ENCODE measurements at regions not wholly inside any gene's neighbourhood (a gene's known extent, or its start where the extent isn't known, plus 50 kb on each side); places are given as distances from the start of the nearest gene placed in this dataset.

- H3K27ac ChIP-seq, result no peak overlapping the region
- intact Hi-C loops (cut with DNase I), result no loop called here
- ATAC-seq, result no peak
- peaks cover 0 to 19% of the 10 kb centered on the region in 2 donors for H3K9me3 ChIP-seq
- H3K4me3 ChIP-seq, result no peak overlapping the region
- no peaks in the 10 kb centered on the region for H3K27me3 ChIP-seq
- H3K36me3 ChIP-seq, result no peaks in the 10 kb centered on the region
- no peak for TF ChIP-seq CTCF (IDR thresholded peaks at IDR 0.05)
- no peak for DNase-seq
- H3K4me1 ChIP-seq, result no peaks in the 10 kb centered on the region
Measured at GRCh38 chr2:72041638-72042111, 106.0 kb downstream of the CYP26B1 start.

GRCh38 chr2:72040629-72041571, 106.8 kb downstream of the CYP26B1 start:
- DNase-seq (no peak), ATAC-seq (no peak)
- H3K4me3 ChIP-seq, result no peak overlapping the region
- no peak for TF ChIP-seq CTCF (IDR thresholded peaks at IDR 0.05)
- H3K36me3 ChIP-seq, result no peaks in the 10 kb centered on the region
- no peaks in the 10 kb centered on the region for H3K4me1 ChIP-seq
- H3K27me3 ChIP-seq, result no peaks in the 10 kb centered on the region
- H3K9me3 ChIP-seq, result peaks cover 0 to 19% of the 10 kb centered on the region in 2 donors
- intact Hi-C loops (cut with DNase I), result no loop called here
- H3K27ac ChIP-seq, result no peak overlapping the region

DNA sequence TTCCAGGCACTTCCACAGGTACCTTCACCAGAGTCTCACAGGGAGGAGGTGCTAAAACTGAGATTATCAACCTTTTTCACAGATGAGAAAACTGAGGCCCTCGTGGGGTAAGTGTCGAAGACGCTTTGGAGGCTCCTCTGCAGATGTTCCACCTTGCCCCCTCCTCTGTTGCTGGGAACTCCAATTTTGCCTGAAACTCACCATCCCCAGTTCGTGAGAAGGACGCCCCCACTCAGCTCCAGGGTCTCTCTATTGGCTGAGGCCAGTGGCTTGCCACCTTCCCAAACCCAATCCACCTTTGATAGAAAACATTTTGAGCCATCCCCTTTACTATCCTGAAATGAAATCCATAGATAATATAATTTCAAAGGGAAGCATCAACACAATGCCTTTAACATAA, 109.1 kb downstream of the CYP26B1 start:
- Histone ChIP-seq H3K27ac (no peak overlapping the region), H3K4me3 (no peak overlapping the region), H3K27me3 (no peaks in the 10 kb centered on the region), H3K36me3 (no peaks in the 10 kb centered on the region), H3K4me1 (no peaks in the 10 kb centered on the region), H3K9me3 (peaks cover 0 to 4% of the 10 kb centered on the region in 2 donors)
- DNase-seq (no peak), ATAC-seq (no peak)
- no peak for TF ChIP-seq CTCF (IDR thresholded peaks at IDR 0.05)
- intact Hi-C loops (cut with DNase I), result no loop called here

DNA sequence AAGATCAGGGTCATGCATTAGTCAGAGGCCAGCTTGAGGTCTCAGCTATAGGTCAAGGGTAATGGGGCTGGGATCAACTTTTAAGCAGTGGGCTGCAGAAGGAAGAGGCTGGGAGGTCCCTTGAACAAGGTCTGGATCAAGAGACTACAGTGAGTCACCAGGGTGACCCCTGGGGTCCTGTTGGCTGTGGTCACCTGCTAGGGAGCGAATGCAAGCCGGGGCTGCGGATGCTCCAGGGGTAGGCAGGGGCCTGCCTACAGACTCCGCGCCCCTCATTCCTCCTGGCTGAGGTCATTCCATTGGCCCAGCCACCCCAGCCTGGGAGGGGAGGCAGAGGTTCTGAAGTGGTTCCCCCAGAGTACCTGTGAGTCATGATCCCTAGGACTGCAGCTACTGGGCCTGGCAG, 110.4 kb downstream of the CYP26B1 start:
- H3K9me3 ChIP-seq, result no peaks in the 10 kb centered on the region
- ATAC-seq, result no peak
- DNase-seq, result no peak
- intact Hi-C loops (cut with DNase I), result no loop called here
- no peaks in the 10 kb centered on the region for H3K4me1 ChIP-seq
- no peak overlapping the region for H3K27ac ChIP-seq
- H3K27me3 ChIP-seq, result no peaks in the 10 kb centered on the region
- H3K4me3 ChIP-seq, result no peak overlapping the region
- no peak for TF ChIP-seq CTCF (IDR thresholded peaks at IDR 0.05)
- H3K36me3 ChIP-seq, result no peaks in the 10 kb centered on the region

DNA sequence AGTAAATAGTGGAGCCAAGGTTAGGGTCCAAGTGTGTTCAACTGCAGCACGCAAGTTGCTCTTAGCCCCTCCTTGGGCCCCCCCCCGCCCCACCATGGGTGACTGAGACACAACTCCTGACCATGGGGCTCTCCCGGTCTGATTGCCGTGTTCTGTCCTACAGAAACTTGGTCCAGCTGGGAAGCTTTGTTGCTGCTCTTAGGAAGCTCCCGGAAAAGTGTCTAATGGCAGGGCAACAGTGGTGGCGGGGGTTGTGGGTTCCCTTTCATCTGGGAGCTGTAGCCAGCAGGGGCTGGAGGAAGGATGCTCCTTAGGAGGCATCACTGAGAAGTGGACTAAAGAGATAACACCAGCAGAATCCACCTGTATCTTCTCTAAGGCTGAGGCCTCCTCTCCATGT, 111.1 kb downstream of the CYP26B1 start:
- H3K4me1 ChIP-seq, result no peaks in the 10 kb centered on the region
- H3K36me3 ChIP-seq, result no peaks in the 10 kb centered on the region
- no peak overlapping the region for H3K27ac ChIP-seq
- ATAC-seq (no peak), DNase-seq (no peak)
- intact Hi-C loops (cut with DNase I), result no loop called here
- H3K4me3 ChIP-seq, result no peak overlapping the region
- no peaks in the 10 kb centered on the region for H3K9me3 ChIP-seq
- TF ChIP-seq CTCF (IDR thresholded peaks at IDR 0.05), result no peak
- H3K27me3 ChIP-seq, result no peaks in the 10 kb centered on the region

All from left lung (tissue), 4 donors.